NCI-H82 treated with DMSO at 0.1 percent for 48 hours (cell line): ENCODE measurements at regions not wholly inside any gene's neighbourhood (a gene's known extent, or its start where the extent isn't known, plus 50 kb on each side); places are given as distances from the start of the nearest gene placed in this dataset.

Experiments
- DNase-seq: peaks from one replicate; lab custom pipeline; 2025; ENCODE audit not compliant: unreplicated experiment; lab: John Stamatoyannopoulos, UW

- no peak for DNase-seq
Measured at GRCh38 chr1:194133152-194133551, 946.7 kb upstream of the B3GALT2 start.

GRCh38 chr1:194118086-194118485 is 931.7 kb upstream of the B3GALT2 start:
- no peak for DNase-seq

GRCh38 chr1:194117582-194117981 is 931.2 kb upstream of the B3GALT2 start:
- DNase-seq = no peak

- DNase-seq = no peak
Measured at GRCh38 chr1:194114288-194114687, 927.9 kb upstream of the B3GALT2 start.

GRCh38 chr1:194105381-194105780 is 919.0 kb upstream of the B3GALT2 start:
- no peak for DNase-seq

GRCh38 chr1:194104247-194104844 is 917.9 kb upstream of the B3GALT2 start:
- DNase-seq = no peak

- no peak for DNase-seq
Measured at GRCh38 chr1:194103516-194104246, 917.3 kb upstream of the B3GALT2 start.

GRCh38 chr1:194103101-194103500 is 916.7 kb upstream of the B3GALT2 start:
- DNase-seq = no peak

- DNase-seq = peak; percentile 19
Measured at GRCh38 chr1:194102607-194103006, 916.2 kb upstream of the B3GALT2 start.

GRCh38 chr1:194084755-194085154 is 898.3 kb upstream of the B3GALT2 start:
- DNase-seq = no peak

- no peak for DNase-seq
Measured at GRCh38 chr1:194081444-194081843, 895.0 kb upstream of the B3GALT2 start.

GRCh38 chr1:194080826-194081225 is 894.4 kb upstream of the B3GALT2 start:
- DNase-seq = no peak

GRCh38 chr1:194078765-194079164 is 892.4 kb upstream of the B3GALT2 start:
- DNase-seq = no peak

- no peak for DNase-seq
Measured at GRCh38 chr1:194076646-194077045, 890.2 kb upstream of the B3GALT2 start.

- DNase-seq = no peak
Measured at GRCh38 chr1:194073833-194074232, 887.4 kb upstream of the B3GALT2 start.

- DNase-seq = peak; percentile 1
Measured at GRCh38 chr1:194071205-194071604, 884.8 kb upstream of the B3GALT2 start.

GRCh38 chr1:194069831-194070218 is 883.4 kb upstream of the B3GALT2 start:
- no peak for DNase-seq

- DNase-seq = no peak
Measured at GRCh38 chr1:194069168-194069830, 882.9 kb upstream of the B3GALT2 start.

- no peak for DNase-seq
Measured at GRCh38 chr1:194068446-194069167, 882.2 kb upstream of the B3GALT2 start.

- no peak for DNase-seq
Measured at GRCh38 chr1:194067772-194068171, 881.4 kb upstream of the B3GALT2 start.

- DNase-seq = no peak
Measured at GRCh38 chr1:194062962-194063361, 876.5 kb upstream of the B3GALT2 start.

GRCh38 chr1:194062526-194062925 is 876.1 kb upstream of the B3GALT2 start:
- no peak for DNase-seq
